Neural progenitor cell (in vitro differentiated cells): ENCODE measurements at regions not wholly inside any gene's neighbourhood (a gene's known extent, or its start where the extent isn't known, plus 50 kb on each side); places are given as distances from the start of the nearest gene placed in this dataset.
"Not testable (repeated sequence)": the region's sequence is repeated elsewhere in the genome, so short reads cannot be mapped to it uniquely, and the experiment has no call there.

Experiments used
- DNase-seq: peaks from one replicate; pipeline ENCODE4 v3.0.0-alpha.2; 2016; ENCODE audit warnings: low spot score
- H2AFZ ChIP-seq: fragments of 200-600 bp; sonication (generic); replicated peaks from 2 replicates; pipeline ENCODE4 v1.6.1; 2016; ENCODE audit warnings: antibody characterized with exemption
- H3F3A ChIP-seq: fragments of 200-600 bp; sonication (generic); 2 replicates; pipeline ENCODE4 v1.6.1; 2016; ENCODE audit warnings: antibody characterized with exemption, low read depth
- H3K27ac ChIP-seq: fragments of 200-600 bp; sonication (generic); 2 replicates; pipeline ENCODE4 v1.5.1; 2016; ENCODE audit warnings: mild to moderate bottlenecking
- H3K27me3 ChIP-seq: fragments of 200-600 bp; sonication (generic); 2 replicates; pipeline ENCODE4 v1.6.1; 2016; ENCODE audit warnings: mild to moderate bottlenecking, moderate library complexity
- H3K36me3 ChIP-seq: fragments of 200-600 bp; sonication (generic); 2 replicates; pipeline ENCODE4 v1.5.1; 2016
- H3K4me1 ChIP-seq: fragments of 200-600 bp; sonication (generic); 2 replicates; pipeline ENCODE4 v1.6.1; 2016; ENCODE audit warnings: mixed run types
- H3K4me2 ChIP-seq: fragments of 200-600 bp; sonication (generic); 2 replicates; pipeline ENCODE4 v1.6.1; 2016
- H3K4me3 ChIP-seq: fragments of 200-600 bp; sonication (generic); 2 replicates; pipeline ENCODE4 v1.5.1; 2016
- H3K79me2 ChIP-seq: fragments of 200-600 bp; sonication (generic); 2 replicates; pipeline ENCODE4 v1.6.1; 2016; ENCODE audit warnings: low read depth
- H3K9ac ChIP-seq: fragments of 200-600 bp; sonication (generic); 2 replicates; pipeline ENCODE4 v1.6.1; 2016
- H3K9me3 ChIP-seq: fragments of 200-600 bp; sonication (generic); 2 replicates; pipeline ENCODE4 v1.5.1; 2016; ENCODE audit warnings: low read depth
- H4K20me1 ChIP-seq: fragments of 200-600 bp; sonication (generic); 2 replicates; pipeline ENCODE4 v1.6.1; 2016; ENCODE audit warnings: low read depth
- H3K27ac Mint-ChIP-seq: 3 replicates; pipeline ENCODE4 v1.8.0; 2021; ENCODE audit warnings: mixed read lengths
- H3K27me3 Mint-ChIP-seq: 2 replicates; pipeline ENCODE4 v1.8.0; 2022; ENCODE audit warnings: low read depth, mild to moderate bottlenecking, inconsistent platforms, moderate library complexity, mixed read lengths; ENCODE audit not compliant: insufficient read depth
- H3K36me3 Mint-ChIP-seq: 3 replicates; pipeline ENCODE4 v1.8.0; 2021; ENCODE audit warnings: mixed read lengths
- H3K4me1 Mint-ChIP-seq: 3 replicates; pipeline ENCODE4 v1.8.0; 2021; ENCODE audit warnings: mixed read lengths
- H3K4me3 Mint-ChIP-seq: 3 replicates; pipeline ENCODE4 v1.8.0; 2021; ENCODE audit warnings: mild to moderate bottlenecking, moderate library complexity, mixed read lengths
- H3K9me3 Mint-ChIP-seq: 3 replicates; pipeline ENCODE4 v1.8.0; 2020; ENCODE audit warnings: mixed read lengths
- EZH2 ChIP-seq: fragments of 200-600 bp; sonication (generic); IDR thresholded peaks from 2 replicates; pipeline ENCODE4 v1.6.1; 2017; ENCODE audit warnings: antibody characterized with exemption, mild to moderate bottlenecking, moderate library complexity
- EZH2phosphoT487 ChIP-seq: fragments of 200-600 bp; sonication (generic); IDR thresholded peaks from 2 replicates; pipeline ENCODE4 v1.6.1; 2017; ENCODE audit warnings: antibody characterized with exemption
- TF ChIP-seq, protein P1 (sequence below): fragments of 200-600 bp; sonication (generic); IDR thresholded peaks from 2 replicates; pipeline ENCODE4 v1.5.1; 2017; ENCODE audit warnings: antibody characterized with exemption, mild to moderate bottlenecking

GRCh38 chr9:100739666-100740065, 161.8 kb downstream of the CAVIN4 start:
- Histone ChIP-seq H3K79me2 (no peaks in the 10 kb centered on the region), H2AFZ (no peak overlapping the region), H3K9ac (no peak overlapping the region), H3K36me3 (no peaks in the 10 kb centered on the region), H3K4me1 (no peaks in the 10 kb centered on the region), H3F3A (no peaks in the 10 kb centered on the region), H4K20me1 (no peaks in the 10 kb centered on the region), H3K4me3 (no peak overlapping the region), H3K9me3 (no peaks in the 10 kb centered on the region), H3K27ac (no peak overlapping the region), H3K4me2 (no peak overlapping the region), H3K27me3 (no peaks in the 10 kb centered on the region)
- Mint-ChIP-seq H3K27ac (no peak overlapping the region), H3K4me3 (no peak overlapping the region), H3K4me1 (no peaks in the 10 kb centered on the region), H3K9me3 (peaks cover 21% of the 10 kb centered on the region), H3K27me3 (peaks cover under 1% of the 10 kb centered on the region), H3K36me3 (no peaks in the 10 kb centered on the region)
- TF ChIP-seq, protein P1, sequence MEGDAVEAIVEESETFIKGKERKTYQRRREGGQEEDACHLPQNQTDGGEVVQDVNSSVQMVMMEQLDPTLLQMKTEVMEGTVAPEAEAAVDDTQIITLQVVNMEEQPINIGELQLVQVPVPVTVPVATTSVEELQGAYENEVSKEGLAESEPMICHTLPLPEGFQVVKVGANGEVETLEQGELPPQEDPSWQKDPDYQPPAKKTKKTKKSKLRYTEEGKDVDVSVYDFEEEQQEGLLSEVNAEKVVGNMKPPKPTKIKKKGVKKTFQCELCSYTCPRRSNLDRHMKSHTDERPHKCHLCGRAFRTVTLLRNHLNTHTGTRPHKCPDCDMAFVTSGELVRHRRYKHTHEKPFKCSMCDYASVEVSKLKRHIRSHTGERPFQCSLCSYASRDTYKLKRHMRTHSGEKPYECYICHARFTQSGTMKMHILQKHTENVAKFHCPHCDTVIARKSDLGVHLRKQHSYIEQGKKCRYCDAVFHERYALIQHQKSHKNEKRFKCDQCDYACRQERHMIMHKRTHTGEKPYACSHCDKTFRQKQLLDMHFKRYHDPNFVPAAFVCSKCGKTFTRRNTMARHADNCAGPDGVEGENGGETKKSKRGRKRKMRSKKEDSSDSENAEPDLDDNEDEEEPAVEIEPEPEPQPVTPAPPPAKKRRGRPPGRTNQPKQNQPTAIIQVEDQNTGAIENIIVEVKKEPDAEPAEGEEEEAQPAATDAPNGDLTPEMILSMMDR = no peak
- TF ChIP-seq EZH2phosphoT487 (no peak), EZH2 (no peak)
- no peak for DNase-seq

- not testable (repeated sequence) for H3F3A ChIP-seq, H3K4me1 ChIP-seq, H3K4me2 ChIP-seq, H3K4me3 ChIP-seq, H3K4me3 Mint-ChIP-seq, H3K36me3 Mint-ChIP-seq, H3K36me3 ChIP-seq, H3K27me3 ChIP-seq, H3K27ac ChIP-seq, H3K27me3 Mint-ChIP-seq, H3K27ac Mint-ChIP-seq, H3K4me1 Mint-ChIP-seq, H2AFZ ChIP-seq, H4K20me1 ChIP-seq, DNase-seq, H3K9ac ChIP-seq, H3K79me2 ChIP-seq, H3K9me3 ChIP-seq
- H3K9me3 Mint-ChIP-seq = peaks cover 29% of the 10 kb centered on the region
Measured at GRCh38 chr9:100748930-100749329, 171.1 kb downstream of the CAVIN4 start.

- no peak for DNase-seq
- H3K4me3 Mint-ChIP-seq = no peak overlapping the region
Measured at GRCh38 chr9:100756217-100756616, 178.3 kb downstream of the CAVIN4 start.

GRCh38 chr9:100759215-100759614, 181.3 kb downstream of the CAVIN4 start:
- no peaks in the 10 kb centered on the region for H3K36me3 ChIP-seq
- Mint-ChIP-seq H3K36me3 (no peaks in the 10 kb centered on the region), H3K4me3 (no peak overlapping the region), H3K27me3 (peaks cover 3% of the 10 kb centered on the region), H3K27ac (no peak overlapping the region), H3K4me1 (peaks cover 4% of the 10 kb centered on the region), H3K9me3 (no peaks in the 10 kb centered on the region)
- no peak overlapping the region for H3K4me2 ChIP-seq
- H3K4me3 ChIP-seq = no peak overlapping the region
- TF ChIP-seq EZH2phosphoT487 = no peak
- TF ChIP-seq, protein P1 = no peak
- TF ChIP-seq EZH2 = no peak
- no peaks in the 10 kb centered on the region for H3F3A ChIP-seq
- no peaks in the 10 kb centered on the region for H3K79me2 ChIP-seq
- no peaks in the 10 kb centered on the region for H3K27me3 ChIP-seq
- no peak overlapping the region for H2AFZ ChIP-seq
- no peaks in the 10 kb centered on the region for H3K4me1 ChIP-seq
- no peak overlapping the region for H3K27ac ChIP-seq
- no peaks in the 10 kb centered on the region for H4K20me1 ChIP-seq
- no peak for DNase-seq
- no peak overlapping the region for H3K9ac ChIP-seq
- no peaks in the 10 kb centered on the region for H3K9me3 ChIP-seq

More at GRCh38 chr9:100756217-100756616, 178.3 kb downstream of the CAVIN4 start:
- TF ChIP-seq EZH2phosphoT487 = no peak
- no peak for TF ChIP-seq EZH2
- TF ChIP-seq, protein P1 = no peak
- Histone ChIP-seq H3K79me2 (no peaks in the 10 kb centered on the region), H3K4me1 (no peaks in the 10 kb centered on the region), H3K4me2 (no peak overlapping the region), H3K27ac (no peak overlapping the region), H4K20me1 (no peaks in the 10 kb centered on the region), H3K36me3 (no peaks in the 10 kb centered on the region), H3K9ac (no peak overlapping the region), H3K4me3 (no peak overlapping the region), H2AFZ (no peak overlapping the region), H3F3A (no peaks in the 10 kb centered on the region), H3K27me3 (no peaks in the 10 kb centered on the region), H3K9me3 (no peaks in the 10 kb centered on the region)
- Mint-ChIP-seq H3K27me3 (peaks cover 7% of the 10 kb centered on the region), H3K4me1 (peaks cover 4% of the 10 kb centered on the region), H3K9me3 (peaks cover 8% of the 10 kb centered on the region), H3K36me3 (no peaks in the 10 kb centered on the region), H3K27ac (no peak overlapping the region)
